SH-SY5Y (cell line): ENCODE measurements at regions not wholly inside any gene's neighbourhood (a gene's known extent, or its start where the extent isn't known, plus 50 kb on each side); places are given as distances from the start of the nearest gene placed in this dataset.

ENCODE experiments used
- GATA2 ChIP-seq: IDR thresholded peaks from 2 replicates; pipeline ENCODE4 v1.6.1; 2011; ENCODE audit warnings: mild to moderate bottlenecking, low read depth, low read length
- GATA3 ChIP-seq: IDR thresholded peaks from 2 replicates; pipeline ENCODE4 v1.6.1; 2011; ENCODE audit warnings: low read depth, mild to moderate bottlenecking, low read length, moderate library complexity

GRCh38 chr1:43008115-43009060 lies 49.7 kb upstream of the SLC2A1 start:
- TF ChIP-seq GATA3 (no peak), GATA2 (no peak)
